ENCODE measurements at regions not wholly inside any gene's neighbourhood (a gene's known extent, or its start where the extent isn't known, plus 50 kb on each side); places are given as distances from the start of the nearest gene placed in this dataset.

- TF ChIP-seq, protein P1, sequence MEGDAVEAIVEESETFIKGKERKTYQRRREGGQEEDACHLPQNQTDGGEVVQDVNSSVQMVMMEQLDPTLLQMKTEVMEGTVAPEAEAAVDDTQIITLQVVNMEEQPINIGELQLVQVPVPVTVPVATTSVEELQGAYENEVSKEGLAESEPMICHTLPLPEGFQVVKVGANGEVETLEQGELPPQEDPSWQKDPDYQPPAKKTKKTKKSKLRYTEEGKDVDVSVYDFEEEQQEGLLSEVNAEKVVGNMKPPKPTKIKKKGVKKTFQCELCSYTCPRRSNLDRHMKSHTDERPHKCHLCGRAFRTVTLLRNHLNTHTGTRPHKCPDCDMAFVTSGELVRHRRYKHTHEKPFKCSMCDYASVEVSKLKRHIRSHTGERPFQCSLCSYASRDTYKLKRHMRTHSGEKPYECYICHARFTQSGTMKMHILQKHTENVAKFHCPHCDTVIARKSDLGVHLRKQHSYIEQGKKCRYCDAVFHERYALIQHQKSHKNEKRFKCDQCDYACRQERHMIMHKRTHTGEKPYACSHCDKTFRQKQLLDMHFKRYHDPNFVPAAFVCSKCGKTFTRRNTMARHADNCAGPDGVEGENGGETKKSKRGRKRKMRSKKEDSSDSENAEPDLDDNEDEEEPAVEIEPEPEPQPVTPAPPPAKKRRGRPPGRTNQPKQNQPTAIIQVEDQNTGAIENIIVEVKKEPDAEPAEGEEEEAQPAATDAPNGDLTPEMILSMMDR (IDR thresholded peaks at IDR 0.05; ENCODE audit: low read depth, low read length, missing input control) = no peak
- TF ChIP-seq TAF1 (conservative IDR thresholded peaks at IDR 0.05) = no peak
- TF ChIP-seq RAD21 (IDR thresholded peaks at IDR 0.05) = no peak
- no peak for TF ChIP-seq EGR1 (IDR thresholded peaks at IDR 0.05; ENCODE audit: low read depth in 2 of 2)
Measured at GRCh38 chr6:76644231-76644630, 571.8 kb upstream of the IMPG1 start.

Data from liver (tissue), 3 donors.